Central memory CD8-positive, alpha-beta T cell (primary cell): ENCODE measurements at regions not wholly inside any gene's neighbourhood (a gene's known extent, or its start where the extent isn't known, plus 50 kb on each side); places are given as distances from the start of the nearest gene placed in this dataset.

Experiments
- ATAC-seq: fragments of 150-1000 bp; cut with Tn5 transposase; replicated peaks from 2 replicates; pipeline ENCODE4 v1.10.0; 2022; ENCODE audit warnings: mild to moderate bottlenecking, moderate FRiP score, moderate number of reproducible peaks; ENCODE audit not compliant: poor library complexity, severe bottlenecking; ENCODE audit errors: extremely low read depth
- DNase-seq, 2 donors: peaks; one replicate each; pipeline ENCODE4 v3.0.0; 2021; ENCODE audit warnings: low spot score in 2 of 2
- H3K27ac Mint-ChIP-seq: one replicate; pipeline ENCODE4 v1.8.0; 2022; ENCODE audit warnings: low read depth, mild to moderate bottlenecking, moderate library complexity, mixed read lengths
- H3K27me3 Mint-ChIP-seq: one replicate; pipeline ENCODE4 v1.8.0; 2022; ENCODE audit warnings: mixed read lengths
- H3K36me3 Mint-ChIP-seq: one replicate; pipeline ENCODE4 v1.8.0; 2022; ENCODE audit warnings: mild to moderate bottlenecking, moderate library complexity, mixed read lengths; ENCODE audit not compliant: insufficient read depth
- H3K4me1 Mint-ChIP-seq: one replicate; pipeline ENCODE4 v1.8.0; 2022; ENCODE audit warnings: mixed read lengths
- H3K4me3 Mint-ChIP-seq: one replicate; pipeline ENCODE4 v1.8.0; 2022; ENCODE audit warnings: mild to moderate bottlenecking, moderate library complexity, mixed read lengths
- H3K9me3 Mint-ChIP-seq: one replicate; pipeline ENCODE4 v1.8.0; 2022; ENCODE audit warnings: mixed read lengths

- peaks cover 16% of the 10 kb centered on the region for H3K27me3 Mint-ChIP-seq
- H3K4me1 Mint-ChIP-seq, result no peaks in the 10 kb centered on the region
- no peak overlapping the region for H3K27ac Mint-ChIP-seq
- no peak for ATAC-seq
- no peaks in the 10 kb centered on the region for H3K36me3 Mint-ChIP-seq
- H3K4me3 Mint-ChIP-seq, result no peak overlapping the region
- H3K9me3 Mint-ChIP-seq, result no peaks in the 10 kb centered on the region
- DNase-seq, result no peak
These were observed 346.7 kb upstream of the CCDC196 start for GRCh38 chr14:66139432-66139831.

- no peak overlapping the region for H3K27ac Mint-ChIP-seq
- peaks cover 2% of the 10 kb centered on the region for H3K36me3 Mint-ChIP-seq
- no peaks in the 10 kb centered on the region for H3K4me1 Mint-ChIP-seq
- H3K4me3 Mint-ChIP-seq, result no peak overlapping the region
- ATAC-seq (no peak), DNase-seq (no peak)
- peaks cover 25% of the 10 kb centered on the region for H3K27me3 Mint-ChIP-seq
- no peaks in the 10 kb centered on the region for H3K9me3 Mint-ChIP-seq
These were observed 345.8 kb upstream of the CCDC196 start for GRCh38 chr14:66140213-66140918.

GRCh38 chr14:66140963-66141362 is 345.2 kb upstream of the CCDC196 start:
- H3K9me3 Mint-ChIP-seq, result no peaks in the 10 kb centered on the region
- no peak for ATAC-seq
- peaks cover 28% of the 10 kb centered on the region for H3K27me3 Mint-ChIP-seq
- DNase-seq, result no peak
- peaks cover 2% of the 10 kb centered on the region for H3K36me3 Mint-ChIP-seq
- no peak overlapping the region for H3K27ac Mint-ChIP-seq
- no peaks in the 10 kb centered on the region for H3K4me1 Mint-ChIP-seq
- H3K4me3 Mint-ChIP-seq, result no peak overlapping the region

- no peak for DNase-seq
- Mint-ChIP-seq H3K27me3 (peaks cover 36% of the 10 kb centered on the region), H3K4me3 (no peak overlapping the region), H3K4me1 (no peaks in the 10 kb centered on the region), H3K9me3 (no peaks in the 10 kb centered on the region), H3K27ac (no peak overlapping the region), H3K36me3 (peaks cover 2% of the 10 kb centered on the region)
- ATAC-seq, result no peak
These were observed 344.4 kb upstream of the CCDC196 start for GRCh38 chr14:66141733-66142132.

- no peak for ATAC-seq
- H3K4me3 Mint-ChIP-seq, result no peak overlapping the region
- no peaks in the 10 kb centered on the region for H3K4me1 Mint-ChIP-seq
- no peaks in the 10 kb centered on the region for H3K9me3 Mint-ChIP-seq
- H3K36me3 Mint-ChIP-seq, result peaks cover 2% of the 10 kb centered on the region
- H3K27me3 Mint-ChIP-seq, result peaks cover 54% of the 10 kb centered on the region
- no peak for DNase-seq
- H3K27ac Mint-ChIP-seq, result no peak overlapping the region
These were observed 342.6 kb upstream of the CCDC196 start for GRCh38 chr14:66143387-66144112.

- no peak for DNase-seq
- Mint-ChIP-seq H3K27me3 (peaks cover 14% of the 10 kb centered on the region), H3K9me3 (no peaks in the 10 kb centered on the region), H3K4me3 (no peak overlapping the region), H3K4me1 (no peaks in the 10 kb centered on the region), H3K27ac (no peak overlapping the region), H3K36me3 (no peaks in the 10 kb centered on the region)
- no peak for ATAC-seq
These were observed 333.9 kb upstream of the CCDC196 start for GRCh38 chr14:66152302-66152701.

GRCh38 chr14:66152747-66153146 is 333.4 kb upstream of the CCDC196 start:
- no peaks in the 10 kb centered on the region for H3K4me1 Mint-ChIP-seq
- no peak overlapping the region for H3K4me3 Mint-ChIP-seq
- DNase-seq, result no peak
- no peaks in the 10 kb centered on the region for H3K36me3 Mint-ChIP-seq
- H3K9me3 Mint-ChIP-seq, result no peaks in the 10 kb centered on the region
- peaks cover 12% of the 10 kb centered on the region for H3K27me3 Mint-ChIP-seq
- H3K27ac Mint-ChIP-seq, result no peak overlapping the region
- ATAC-seq, result no peak

GRCh38 chr14:66163023-66163422 is 323.1 kb upstream of the CCDC196 start:
- H3K27me3 Mint-ChIP-seq, result peaks cover 62% of the 10 kb centered on the region
- no peak overlapping the region for H3K27ac Mint-ChIP-seq
- ATAC-seq, result no peak

GRCh38 chr14:66165337-66165736 is 320.8 kb upstream of the CCDC196 start:
- Mint-ChIP-seq H3K9me3 (peaks cover 9% of the 10 kb centered on the region), H3K27ac (no peak overlapping the region), H3K36me3 (peaks cover 2% of the 10 kb centered on the region), H3K4me3 (no peak overlapping the region), H3K4me1 (no peaks in the 10 kb centered on the region), H3K27me3 (peaks cover 53% of the 10 kb centered on the region)
- ATAC-seq (no peak), DNase-seq (no peak)

More at GRCh38 chr14:66163023-66163422, 323.1 kb upstream of the CCDC196 start:
- Mint-ChIP-seq H3K4me3 (no peak overlapping the region), H3K36me3 (no peaks in the 10 kb centered on the region), H3K4me1 (no peaks in the 10 kb centered on the region), H3K9me3 (peaks cover 9% of the 10 kb centered on the region)
- DNase-seq, result no peak

GRCh38 chr14:66174453-66174891 is 311.7 kb upstream of the CCDC196 start:
- DNase-seq (no peak), ATAC-seq (no peak)
- Mint-ChIP-seq H3K9me3 (no peaks in the 10 kb centered on the region), H3K27ac (no peak overlapping the region), H3K4me3 (no peak overlapping the region), H3K36me3 (no peaks in the 10 kb centered on the region), H3K27me3 (peaks cover 57% of the 10 kb centered on the region), H3K4me1 (no peaks in the 10 kb centered on the region)

GRCh38 chr14:66177935-66178334 is 308.2 kb upstream of the CCDC196 start:
- Mint-ChIP-seq H3K9me3 (no peaks in the 10 kb centered on the region), H3K27me3 (peaks cover 42% of the 10 kb centered on the region), H3K4me3 (no peak overlapping the region), H3K4me1 (no peaks in the 10 kb centered on the region), H3K27ac (no peak overlapping the region), H3K36me3 (no peaks in the 10 kb centered on the region)
- no peak for DNase-seq
- no peak for ATAC-seq

- no peaks in the 10 kb centered on the region for H3K36me3 Mint-ChIP-seq
- ATAC-seq, result no peak
- no peaks in the 10 kb centered on the region for H3K4me1 Mint-ChIP-seq
- peaks cover 74% of the 10 kb centered on the region for H3K27me3 Mint-ChIP-seq
- DNase-seq, result no peak
- H3K9me3 Mint-ChIP-seq, result peaks cover 3% of the 10 kb centered on the region
- H3K27ac Mint-ChIP-seq, result no peak overlapping the region
- no peak overlapping the region for H3K4me3 Mint-ChIP-seq
These were observed 289.5 kb upstream of the CCDC196 start for GRCh38 chr14:66196670-66197069.

GRCh38 chr14:66197276-66197675 is 288.9 kb upstream of the CCDC196 start:
- no peak overlapping the region for H3K27ac Mint-ChIP-seq
- DNase-seq, result no peak
- H3K36me3 Mint-ChIP-seq, result no peaks in the 10 kb centered on the region
- no peak for ATAC-seq
- peaks cover 5% of the 10 kb centered on the region for H3K9me3 Mint-ChIP-seq
- H3K4me3 Mint-ChIP-seq, result no peak overlapping the region
- no peaks in the 10 kb centered on the region for H3K4me1 Mint-ChIP-seq
- peaks cover 80% of the 10 kb centered on the region for H3K27me3 Mint-ChIP-seq
